ENCODE measurements at regions not wholly inside any gene's neighbourhood (a gene's known extent, or its start where the extent isn't known, plus 50 kb on each side); places are given as distances from the start of the nearest gene placed in this dataset.

DNA sequence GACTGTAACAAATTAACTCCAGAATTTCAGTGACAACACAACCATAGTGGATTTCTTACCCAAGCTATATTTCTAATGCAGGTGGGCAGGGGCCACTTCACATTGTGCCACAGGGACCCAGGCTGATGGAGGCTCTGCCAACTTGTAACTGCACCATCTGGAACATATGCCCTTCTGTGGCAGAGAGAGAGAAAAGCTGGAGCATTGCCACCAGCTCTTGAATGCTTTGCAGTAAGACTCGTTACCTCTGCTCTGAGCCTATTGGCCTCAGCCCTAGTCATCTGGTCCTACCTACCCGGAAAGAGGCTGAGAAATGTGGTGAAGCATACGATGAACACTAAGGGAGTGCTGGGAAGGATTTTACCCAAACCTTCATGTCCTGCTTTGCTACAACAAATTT, 587.1 kb downstream of the ZNF385D start:
- TF ChIP-seq CTCF (IDR thresholded peaks at IDR 0.05) (no peak), ZNF281 (CRISPR knock-in tag; IDR thresholded peaks at IDR 0.05) (no peak), NR3C1 (CRISPR knock-in tag; conservative IDR thresholded peaks at IDR 0.05; ENCODE audit: low read depth) (no peak), HMGA2 (CRISPR knock-in tag; IDR thresholded peaks at IDR 0.05) (no peak), ZSCAN18 (CRISPR knock-in tag; IDR thresholded peaks at IDR 0.05) (no peak), ZNF121 (CRISPR knock-in tag; IDR thresholded peaks at IDR 0.05) (no peak), FOXK1 (CRISPR knock-in tag; IDR thresholded peaks at IDR 0.05) (no peak), NR2C2 (CRISPR knock-in tag; IDR thresholded peaks at IDR 0.05) (no peak), SP1 (CRISPR knock-in tag; conservative IDR thresholded peaks at IDR 0.05) (no peak)
- TF ChIP-seq, protein P1, sequence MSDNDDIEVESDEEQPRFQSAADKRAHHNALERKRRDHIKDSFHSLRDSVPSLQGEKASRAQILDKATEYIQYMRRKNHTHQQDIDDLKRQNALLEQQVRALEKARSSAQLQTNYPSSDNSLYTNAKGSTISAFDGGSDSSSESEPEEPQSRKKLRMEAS (CRISPR knock-in tag; IDR thresholded peaks at IDR 0.05), result no peak
